ENCODE measurements at regions not wholly inside any gene's neighbourhood (a gene's known extent, or its start where the extent isn't known, plus 50 kb on each side); places are given as distances from the start of the nearest gene placed in this dataset.

DNA sequence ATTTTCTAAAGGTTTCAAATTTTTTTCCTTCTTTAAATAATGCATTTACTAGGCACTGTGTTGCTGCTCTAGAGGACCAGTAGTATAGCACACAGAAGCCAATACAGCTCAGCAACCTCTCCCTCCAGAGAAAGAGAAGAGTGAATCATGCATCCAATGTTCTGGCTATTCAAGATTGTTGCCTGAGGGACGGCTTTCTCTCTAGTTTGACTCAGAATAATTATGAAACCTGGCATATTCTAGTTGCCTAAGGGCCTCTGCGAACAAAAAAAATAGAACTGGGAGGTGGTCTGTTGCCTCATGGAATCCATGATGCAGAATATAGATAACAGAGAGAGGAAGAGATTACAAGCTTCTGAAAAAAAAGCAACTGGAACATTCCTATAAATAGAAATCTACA lies 1233.3 kb upstream of the PABPC4L start:
- Histone ChIP-seq H3F3A (ENCODE audit: insufficient read depth) (no peaks in the 10 kb centered on the region), H3K79me2 (ENCODE audit: insufficient read depth, low read length) (no peaks in the 10 kb centered on the region), H2AFZ (ENCODE audit: low read depth, low read length, severe bottlenecking) (peak overlapping the region; percentile 54), H3K27me3 (ENCODE audit: low read length) (no peaks in the 10 kb centered on the region), H3K9me2 (replicated peaks; ENCODE audit: insufficient read depth, low read length) (no peaks in the 10 kb centered on the region), H3K9ac (ENCODE audit: low read length) (no peak overlapping the region), H3K4me3 (ENCODE audit: insufficient read depth, low read length, poor library complexity, severe bottlenecking) (no peak overlapping the region), H3K9me3 (ENCODE audit: insufficient read depth, low read length) (no peaks in the 10 kb centered on the region), H3K4me2 (ENCODE audit: low read depth, low read length, poor library complexity, severe bottlenecking) (no peak overlapping the region), H3K36me3 (ENCODE audit: low read length) (no peaks in the 10 kb centered on the region), H3K27ac (ENCODE audit: low read depth, low read length) (no peak overlapping the region), H4K20me1 (ENCODE audit: low read depth, low read length) (no peaks in the 10 kb centered on the region)
- TF ChIP-seq EZH2phosphoT487 (conservative IDR thresholded peaks at IDR 0.05; ENCODE audit: low read length), result no peak
- TF ChIP-seq, protein P1, sequence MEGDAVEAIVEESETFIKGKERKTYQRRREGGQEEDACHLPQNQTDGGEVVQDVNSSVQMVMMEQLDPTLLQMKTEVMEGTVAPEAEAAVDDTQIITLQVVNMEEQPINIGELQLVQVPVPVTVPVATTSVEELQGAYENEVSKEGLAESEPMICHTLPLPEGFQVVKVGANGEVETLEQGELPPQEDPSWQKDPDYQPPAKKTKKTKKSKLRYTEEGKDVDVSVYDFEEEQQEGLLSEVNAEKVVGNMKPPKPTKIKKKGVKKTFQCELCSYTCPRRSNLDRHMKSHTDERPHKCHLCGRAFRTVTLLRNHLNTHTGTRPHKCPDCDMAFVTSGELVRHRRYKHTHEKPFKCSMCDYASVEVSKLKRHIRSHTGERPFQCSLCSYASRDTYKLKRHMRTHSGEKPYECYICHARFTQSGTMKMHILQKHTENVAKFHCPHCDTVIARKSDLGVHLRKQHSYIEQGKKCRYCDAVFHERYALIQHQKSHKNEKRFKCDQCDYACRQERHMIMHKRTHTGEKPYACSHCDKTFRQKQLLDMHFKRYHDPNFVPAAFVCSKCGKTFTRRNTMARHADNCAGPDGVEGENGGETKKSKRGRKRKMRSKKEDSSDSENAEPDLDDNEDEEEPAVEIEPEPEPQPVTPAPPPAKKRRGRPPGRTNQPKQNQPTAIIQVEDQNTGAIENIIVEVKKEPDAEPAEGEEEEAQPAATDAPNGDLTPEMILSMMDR (IDR thresholded peaks at IDR 0.05; ENCODE audit: insufficient read depth, low read length, poor library complexity, severe bottlenecking), result no peak

DNA sequence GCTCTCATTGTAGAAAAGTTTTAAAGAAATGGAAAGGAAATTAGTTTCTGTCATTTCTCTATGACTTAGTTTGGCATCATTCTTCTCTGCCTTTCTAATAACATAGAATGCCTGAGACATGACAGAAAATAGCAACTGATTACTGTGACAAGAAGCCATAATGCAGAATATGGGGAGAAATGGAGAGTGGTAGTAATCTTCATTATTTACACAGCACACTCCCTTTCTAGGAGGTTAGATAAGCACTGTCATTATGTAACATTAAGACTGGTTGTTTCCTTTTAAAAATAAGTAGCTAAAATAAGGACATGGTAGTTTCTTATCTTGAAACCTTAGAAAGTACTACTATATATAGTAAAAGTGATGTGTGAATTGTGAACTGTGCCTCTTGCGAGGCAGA lies 1227.9 kb upstream of the PABPC4L start:
- TF ChIP-seq, protein P1 (IDR thresholded peaks at IDR 0.05; ENCODE audit: insufficient read depth, low read length, poor library complexity, severe bottlenecking), result no peak
- TF ChIP-seq EZH2phosphoT487 (conservative IDR thresholded peaks at IDR 0.05; ENCODE audit: low read length), result no peak
- no peaks in the 10 kb centered on the region for H3K79me2 ChIP-seq (ENCODE audit: insufficient read depth, low read length)
- no peaks in the 10 kb centered on the region for H3K27me3 ChIP-seq (ENCODE audit: low read length)
- H3K4me2 ChIP-seq (ENCODE audit: low read depth, low read length, poor library complexity, severe bottlenecking), result no peak overlapping the region
- no peak overlapping the region for H3K9ac ChIP-seq (ENCODE audit: low read length)
- no peaks in the 10 kb centered on the region for H4K20me1 ChIP-seq (ENCODE audit: low read depth, low read length)
- H3F3A ChIP-seq (ENCODE audit: insufficient read depth), result no peaks in the 10 kb centered on the region
- H3K36me3 ChIP-seq (ENCODE audit: low read length), result no peaks in the 10 kb centered on the region
- H2AFZ ChIP-seq (ENCODE audit: low read depth, low read length, severe bottlenecking), result no peak overlapping the region
- H3K9me3 ChIP-seq (ENCODE audit: insufficient read depth, low read length), result no peaks in the 10 kb centered on the region
- H3K4me3 ChIP-seq (ENCODE audit: insufficient read depth, low read length, poor library complexity, severe bottlenecking), result no peak overlapping the region
- no peak overlapping the region for H3K27ac ChIP-seq (ENCODE audit: low read depth, low read length)
- H3K9me2 ChIP-seq (replicated peaks; ENCODE audit: insufficient read depth, low read length), result no peaks in the 10 kb centered on the region

DNA sequence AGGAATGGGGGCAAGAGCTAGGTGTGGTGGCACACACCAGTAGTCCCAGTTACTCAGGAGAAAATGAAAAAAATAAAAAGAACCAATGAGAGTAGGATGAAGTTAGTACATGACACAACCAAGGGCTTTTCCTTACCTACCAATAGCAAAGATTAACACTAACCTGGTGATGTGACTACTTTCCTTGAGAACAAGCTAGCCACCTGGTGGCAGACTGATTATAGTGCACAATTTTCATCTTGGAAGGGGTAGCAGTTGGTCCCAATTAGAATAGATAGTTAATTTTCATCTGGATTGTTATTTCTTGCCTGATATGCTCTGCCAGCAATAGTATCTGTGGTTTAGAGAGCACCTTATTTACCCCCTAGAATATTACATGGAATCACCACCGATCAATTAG lies 1216.8 kb upstream of the PABPC4L start:
- H3K79me2 ChIP-seq (ENCODE audit: insufficient read depth, low read length), result no peaks in the 10 kb centered on the region
- H3K36me3 ChIP-seq (ENCODE audit: low read length), result no peaks in the 10 kb centered on the region
- no peaks in the 10 kb centered on the region for H3K27me3 ChIP-seq (ENCODE audit: low read length)
- TF ChIP-seq, protein P1 (IDR thresholded peaks at IDR 0.05; ENCODE audit: insufficient read depth, low read length, poor library complexity, severe bottlenecking), result no peak
- TF ChIP-seq EZH2phosphoT487 (conservative IDR thresholded peaks at IDR 0.05; ENCODE audit: low read length), result no peak
- no peaks in the 10 kb centered on the region for H3F3A ChIP-seq (ENCODE audit: insufficient read depth)
- H2AFZ ChIP-seq (ENCODE audit: low read depth, low read length, severe bottlenecking), result no peak overlapping the region
- no peak overlapping the region for H3K27ac ChIP-seq (ENCODE audit: low read depth, low read length)
- no peaks in the 10 kb centered on the region for H4K20me1 ChIP-seq (ENCODE audit: low read depth, low read length)
- H3K9me3 ChIP-seq (ENCODE audit: insufficient read depth, low read length), result no peaks in the 10 kb centered on the region
- H3K4me3 ChIP-seq (ENCODE audit: insufficient read depth, low read length, poor library complexity, severe bottlenecking), result no peak overlapping the region
- no peak overlapping the region for H3K4me2 ChIP-seq (ENCODE audit: low read depth, low read length, poor library complexity, severe bottlenecking)
- H3K9me2 ChIP-seq (replicated peaks; ENCODE audit: insufficient read depth, low read length), result no peaks in the 10 kb centered on the region
- no peak overlapping the region for H3K9ac ChIP-seq (ENCODE audit: low read length)

Data from SU-DHL-6 (cell line).